Fibroblast of mammary gland (primary cell): ENCODE measurements at regions not wholly inside any gene's neighbourhood (a gene's known extent, or its start where the extent isn't known, plus 50 kb on each side); places are given as distances from the start of the nearest gene placed in this dataset.

Experiments
- DNase-seq: peaks from one replicate; pipeline ENCODE4 v3.0.0-alpha.2; 2010; ENCODE audit warnings: low read depth
- H3K4me3 ChIP-seq: 2 replicates; pipeline ENCODE4 v1.5.1; 2011; ENCODE audit warnings: low read depth, mild to moderate bottlenecking, low read length, moderate library complexity; ENCODE audit not compliant: control insufficient read depth
- TF ChIP-seq, protein P1 (sequence below): conservative IDR thresholded peaks from 2 replicates; pipeline ENCODE4 v1.5.1; 2011; ENCODE audit warnings: low read depth, low read length, inconsistent platforms; ENCODE audit not compliant: control insufficient read depth, insufficient read depth

DNA sequence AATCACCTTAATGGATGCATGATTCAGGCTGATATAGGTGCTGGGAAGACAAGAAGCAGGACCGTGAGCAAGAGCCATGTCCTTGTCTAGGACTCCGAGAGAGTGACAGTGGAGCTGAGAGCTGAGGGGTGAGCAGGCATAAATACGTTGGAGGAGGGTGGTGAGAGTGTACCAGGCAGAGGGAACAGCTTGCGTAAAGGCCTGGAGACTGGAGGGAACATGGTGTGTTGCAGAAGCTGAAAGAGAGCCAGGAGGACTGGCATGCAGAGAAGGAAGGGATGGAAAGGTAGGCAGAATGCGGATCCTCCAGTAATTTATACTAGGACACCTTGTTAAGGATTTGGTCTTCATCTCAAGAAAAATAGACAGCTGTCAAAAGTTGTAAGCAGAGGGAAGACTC lies 653.2 kb downstream of the HS3ST4 start:
- H3K4me3 ChIP-seq = no peak overlapping the region
- TF ChIP-seq, protein P1, sequence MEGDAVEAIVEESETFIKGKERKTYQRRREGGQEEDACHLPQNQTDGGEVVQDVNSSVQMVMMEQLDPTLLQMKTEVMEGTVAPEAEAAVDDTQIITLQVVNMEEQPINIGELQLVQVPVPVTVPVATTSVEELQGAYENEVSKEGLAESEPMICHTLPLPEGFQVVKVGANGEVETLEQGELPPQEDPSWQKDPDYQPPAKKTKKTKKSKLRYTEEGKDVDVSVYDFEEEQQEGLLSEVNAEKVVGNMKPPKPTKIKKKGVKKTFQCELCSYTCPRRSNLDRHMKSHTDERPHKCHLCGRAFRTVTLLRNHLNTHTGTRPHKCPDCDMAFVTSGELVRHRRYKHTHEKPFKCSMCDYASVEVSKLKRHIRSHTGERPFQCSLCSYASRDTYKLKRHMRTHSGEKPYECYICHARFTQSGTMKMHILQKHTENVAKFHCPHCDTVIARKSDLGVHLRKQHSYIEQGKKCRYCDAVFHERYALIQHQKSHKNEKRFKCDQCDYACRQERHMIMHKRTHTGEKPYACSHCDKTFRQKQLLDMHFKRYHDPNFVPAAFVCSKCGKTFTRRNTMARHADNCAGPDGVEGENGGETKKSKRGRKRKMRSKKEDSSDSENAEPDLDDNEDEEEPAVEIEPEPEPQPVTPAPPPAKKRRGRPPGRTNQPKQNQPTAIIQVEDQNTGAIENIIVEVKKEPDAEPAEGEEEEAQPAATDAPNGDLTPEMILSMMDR = no peak
- DNase-seq = no peak

DNA sequence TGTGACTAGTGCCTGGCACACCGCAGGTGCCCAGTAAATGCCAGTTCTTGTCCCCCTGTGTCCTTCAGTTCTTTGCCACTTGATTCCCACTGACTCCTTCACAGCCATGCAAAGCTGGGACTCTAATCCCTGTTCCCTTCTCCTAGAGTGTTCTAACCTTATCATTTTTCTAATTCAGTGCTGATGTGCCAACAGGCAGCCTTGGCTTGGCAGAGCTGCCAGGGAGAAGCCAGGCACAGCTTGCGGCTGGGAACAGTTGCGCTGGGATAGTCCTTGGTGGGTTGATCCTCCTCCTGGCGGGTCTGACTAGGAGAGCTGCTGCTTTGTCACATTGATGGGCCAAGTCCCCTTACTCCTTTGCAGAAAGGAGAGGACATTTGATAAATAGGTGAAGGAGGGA lies 654.2 kb downstream of the HS3ST4 start:
- no peak overlapping the region for H3K4me3 ChIP-seq
- DNase-seq = no peak
- TF ChIP-seq, protein P1 = no peak

DNA sequence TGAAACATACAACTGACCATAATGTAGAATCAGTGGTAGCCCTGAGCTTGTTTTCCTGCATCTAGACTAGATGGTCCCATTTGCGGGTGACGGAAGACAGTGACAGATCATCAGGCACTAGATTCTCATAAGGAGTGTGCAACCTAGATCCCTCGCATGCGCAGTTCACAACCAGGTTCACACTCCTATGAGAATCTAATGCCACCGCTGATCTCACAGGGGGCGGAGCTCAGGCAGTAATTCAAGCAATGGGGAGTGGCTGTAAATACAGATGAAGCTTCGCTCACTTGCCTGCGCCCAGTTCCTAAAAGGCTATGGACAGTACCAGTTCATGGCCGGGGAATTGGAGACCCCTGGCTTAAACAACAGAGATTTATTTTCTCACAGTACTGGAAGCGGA lies 656.3 kb downstream of the HS3ST4 start:
- DNase-seq = no peak
- no peak overlapping the region for H3K4me3 ChIP-seq
- TF ChIP-seq, protein P1 = no peak

DNA sequence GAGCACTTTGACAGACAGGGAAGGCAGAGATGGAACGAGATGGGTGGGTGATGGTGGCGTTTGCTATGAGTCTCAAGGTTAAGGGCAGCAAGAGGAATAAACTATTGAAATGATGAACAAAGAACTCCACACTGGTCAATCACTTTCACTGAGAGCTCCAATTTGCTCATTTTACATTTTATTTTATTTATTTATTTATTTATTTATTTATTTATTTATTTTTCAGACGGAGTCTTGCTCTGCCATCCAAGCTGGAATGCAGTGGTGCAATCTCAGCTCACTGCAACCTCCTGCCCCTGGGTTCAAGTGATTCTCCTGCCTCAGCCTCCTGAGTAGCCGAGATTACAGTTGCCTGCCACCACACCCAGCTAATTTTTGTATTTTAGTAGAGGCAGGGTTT lies 669.1 kb downstream of the HS3ST4 start:
- no peak overlapping the region for H3K4me3 ChIP-seq
- TF ChIP-seq, protein P1 = no peak
- DNase-seq = no peak

DNA sequence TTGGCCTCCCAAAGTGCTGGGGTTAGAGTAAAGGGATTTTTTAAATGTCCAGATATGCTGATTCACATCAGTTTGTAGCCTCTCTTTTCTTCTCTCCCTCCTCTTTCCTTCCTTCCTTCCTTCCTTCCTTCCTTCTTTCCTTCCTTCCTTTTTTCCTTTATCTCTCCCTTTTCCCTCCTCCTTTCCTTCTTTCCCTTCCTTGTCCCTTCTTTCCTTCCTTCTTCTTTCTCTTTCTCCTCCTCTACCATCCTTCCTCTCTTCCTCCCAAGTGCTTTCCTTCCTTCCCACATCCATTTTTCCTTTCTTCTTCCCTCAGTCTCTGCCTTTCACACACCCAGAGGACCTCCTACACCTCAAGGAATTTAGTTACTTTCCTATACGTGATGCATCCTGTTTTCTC lies 671.8 kb downstream of the HS3ST4 start:
- H3K4me3 ChIP-seq = no peak overlapping the region
- TF ChIP-seq, protein P1 = no peak
- no peak for DNase-seq

DNA sequence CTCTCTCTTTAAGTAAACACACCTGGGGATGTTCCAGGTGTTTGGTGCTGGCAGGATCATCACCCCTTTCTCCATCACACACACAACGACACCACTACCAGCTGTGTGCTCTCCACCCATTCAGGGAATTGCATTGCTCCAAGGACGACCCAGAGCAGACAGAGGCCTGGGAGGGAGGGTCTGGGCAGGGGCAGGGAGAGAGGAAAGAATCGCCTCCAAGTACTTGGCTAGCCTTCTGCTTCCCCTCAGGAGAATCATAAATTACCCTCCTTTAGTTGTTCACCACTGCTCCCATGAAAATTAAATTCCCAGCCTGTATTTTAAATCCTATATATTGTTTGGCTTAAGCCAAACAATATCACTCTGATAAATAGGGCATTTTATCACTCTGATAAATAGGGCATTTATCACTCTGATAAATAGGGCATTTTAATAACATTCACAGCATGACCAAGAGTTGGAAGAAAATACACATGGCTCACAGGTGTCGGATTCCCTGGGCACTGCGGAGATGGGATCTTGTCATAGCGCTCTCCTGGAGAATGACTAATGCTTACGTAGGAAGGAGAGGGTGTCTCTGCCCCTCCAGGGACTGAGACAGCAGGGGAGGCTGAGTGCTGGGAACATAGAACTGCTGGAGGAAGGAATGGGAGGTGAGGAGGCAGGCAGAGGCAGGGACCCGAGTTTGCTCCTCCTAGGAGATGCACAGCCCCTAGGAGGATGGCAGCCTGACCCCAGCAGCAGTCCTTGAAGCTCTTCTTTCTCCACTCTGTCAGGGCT lies 673.6 kb downstream of the HS3ST4 start:
- no peak for DNase-seq
- TF ChIP-seq, protein P1 = no peak

More for the DNA sequence above, 673.6 kb downstream of the HS3ST4 start:
- H3K4me3 ChIP-seq = no peak overlapping the region
